ENCODE measurements at regions not wholly inside any gene's neighbourhood (a gene's known extent, or its start where the extent isn't known, plus 50 kb on each side); places are given as distances from the start of the nearest gene placed in this dataset.
"Not testable (repeated sequence)": the region's sequence is repeated elsewhere in the genome, so short reads cannot be mapped to it uniquely, and the experiment has no call there.

DNA sequence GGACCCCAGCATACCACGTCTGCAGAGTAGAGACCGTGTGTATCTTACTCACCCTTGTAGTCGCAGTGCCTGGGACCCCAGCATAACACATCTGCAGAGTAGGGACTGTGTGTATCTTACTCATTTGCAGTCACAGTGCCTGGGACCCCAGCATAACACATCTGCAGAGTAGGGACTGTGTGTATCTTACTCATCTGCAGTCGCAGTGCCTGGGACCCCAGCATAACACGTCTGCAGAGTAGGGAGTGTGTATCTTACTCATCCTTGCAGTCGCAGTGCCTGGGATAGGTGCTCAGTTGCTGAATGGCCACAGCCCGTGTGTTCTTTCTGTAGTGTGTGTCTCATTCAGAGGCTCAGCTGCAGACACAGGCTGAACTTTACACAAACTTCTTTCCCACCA is 71.4 kb upstream of the FRG1 start:
- no peak for DNase-seq (ENCODE audit: low read depth in 2 of 2)

DNA sequence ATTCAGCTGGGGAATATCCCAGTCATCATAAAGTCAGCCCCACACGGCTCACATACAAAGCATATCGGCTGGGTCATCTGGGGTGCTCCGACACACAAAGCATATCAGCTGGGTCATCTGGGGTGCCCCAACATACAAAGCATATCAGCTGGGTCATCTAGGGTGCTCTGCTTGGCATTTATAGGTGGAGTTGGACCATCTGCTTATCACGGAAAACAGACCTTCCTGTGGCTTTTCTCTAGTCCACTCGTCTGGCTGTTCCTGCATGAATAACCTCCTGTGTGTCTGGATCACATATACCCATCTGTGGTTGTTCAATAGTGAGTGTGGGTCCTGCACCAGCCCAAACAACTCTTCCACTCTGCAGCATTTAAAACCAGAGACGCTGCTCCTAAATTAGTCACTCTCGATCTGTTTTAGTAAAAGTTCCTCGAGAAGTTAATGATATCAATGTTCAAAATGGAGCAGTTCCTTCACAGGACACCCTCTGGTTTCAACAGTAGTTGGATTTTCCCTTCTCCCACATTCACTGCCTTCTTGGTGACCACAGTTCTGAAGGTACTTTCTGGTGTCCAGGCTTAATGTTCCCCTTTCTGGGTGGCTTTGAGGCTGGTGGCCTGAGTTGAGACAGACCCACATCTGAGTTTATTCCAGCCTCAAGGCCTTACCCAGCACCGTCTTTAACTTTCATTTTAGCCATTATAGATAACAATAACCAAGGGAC is 70.0 kb upstream of the FRG1 start:
- no peak for DNase-seq (ENCODE audit: low read depth in 2 of 2)

DNA sequence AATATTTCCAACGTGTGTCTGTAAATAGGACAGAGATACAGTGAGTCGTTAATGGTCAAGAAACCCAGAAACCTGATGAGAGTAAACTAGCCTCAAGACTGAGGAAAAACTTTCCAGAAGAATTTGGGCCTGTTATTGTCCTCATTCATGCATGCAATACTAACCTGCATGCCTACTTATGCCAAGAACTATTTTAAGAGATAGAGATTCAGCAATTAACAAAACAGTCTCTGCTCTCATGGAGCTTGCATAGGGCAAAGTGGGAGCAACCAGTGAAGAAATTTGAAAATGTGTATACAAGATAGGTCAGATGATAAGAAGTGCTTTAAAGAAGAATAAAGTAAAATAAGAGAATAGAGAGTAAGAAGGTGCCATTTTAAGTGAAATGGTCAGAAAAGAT is 66.1 kb upstream of the FRG1 start:
- DNase-seq (ENCODE audit: low read depth in 2 of 2): no peak

DNA sequence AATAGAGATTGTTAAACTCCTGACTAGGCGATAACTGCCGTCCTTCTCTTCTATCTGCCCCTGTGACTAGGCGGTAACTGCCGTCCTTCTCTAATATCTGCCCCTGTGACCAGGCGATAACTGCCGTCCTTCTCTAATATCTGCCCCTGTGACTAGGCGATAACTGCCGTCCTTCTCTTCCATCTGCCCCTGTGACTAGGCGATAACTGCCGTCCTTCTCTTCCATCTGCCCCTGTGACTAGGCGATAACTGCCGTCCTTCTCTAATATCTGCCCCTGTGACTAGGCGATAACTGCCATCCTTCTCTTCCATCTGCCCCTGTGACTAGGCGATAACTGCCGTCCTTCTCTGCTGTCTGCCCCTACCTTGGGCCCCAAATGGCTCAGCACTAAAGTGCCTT is 59.5 kb upstream of the FRG1 start:
- DNase-seq (ENCODE audit: low read depth in 2 of 2): not testable (repeated sequence)

DNA sequence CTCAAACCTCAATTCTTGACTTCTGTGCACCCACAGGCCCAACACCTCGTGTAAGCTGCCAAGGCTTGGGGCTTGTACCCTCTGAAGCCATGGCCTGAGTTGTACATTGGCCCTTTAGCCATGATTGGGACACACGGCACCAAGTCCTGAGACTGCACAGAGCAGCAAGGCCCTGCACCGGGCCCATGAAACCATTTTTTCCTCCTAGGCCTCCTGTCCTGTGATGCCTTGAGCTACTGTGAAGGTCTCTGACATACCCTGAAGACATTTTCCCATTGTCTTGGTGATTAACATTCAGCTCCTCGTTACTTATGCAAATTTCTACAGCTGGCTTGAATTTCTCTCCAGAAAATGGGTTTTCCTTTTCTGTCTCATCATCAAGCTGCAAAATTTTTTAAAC is 52.3 kb upstream of the FRG1 start:
- not testable (repeated sequence) for DNase-seq (ENCODE audit: low read depth in 2 of 2)

Measured in stimulated activated CD8-positive, alpha-beta memory T cell treated with anti-CD3 and anti-CD28 coated beads, Interleukin-7, amount 100 ng/mL, for 4 hours (primary cell).